Nephron (organoid): ENCODE measurements at regions not wholly inside any gene's neighbourhood (a gene's known extent, or its start where the extent isn't known, plus 50 kb on each side); places are given as distances from the start of the nearest gene placed in this dataset.
"Not testable (repeated sequence)": the region's sequence is repeated elsewhere in the genome, so short reads cannot be mapped to it uniquely, and the experiment has no call there.

ENCODE experiments used
- H3K27ac Mint-ChIP-seq, 3 experiments: 2 replicates each; pipeline ENCODE4 v1.8.0; 2020; ENCODE audit warnings: mixed read lengths in 3 of 3, mild to moderate bottlenecking in 2 of 3, moderate library complexity in 1 of 3
- H3K27me3 Mint-ChIP-seq: 2 replicates; pipeline ENCODE4 v1.8.0; 2021; ENCODE audit warnings: low read depth, mild to moderate bottlenecking, moderate library complexity, mixed read lengths
- H3K36me3 Mint-ChIP-seq: 2 replicates; pipeline ENCODE4 v1.8.0; 2020; ENCODE audit warnings: low read depth, mixed read lengths
- H3K4me1 Mint-ChIP-seq: 2 replicates; pipeline ENCODE4 v1.8.0; 2020; ENCODE audit warnings: mixed read lengths
- H3K4me3 Mint-ChIP-seq, 3 experiments: 2 replicates each; pipeline ENCODE4 v1.8.0; 2020; ENCODE audit warnings: mild to moderate bottlenecking in 3 of 3, mixed read lengths in 3 of 3, moderate library complexity in 2 of 3
- H3K9me3 Mint-ChIP-seq: 2 replicates; pipeline ENCODE4 v1.8.0; 2020; ENCODE audit warnings: mixed read lengths
- CTCF ChIP-seq, 3 experiments: fragments of 200-600 bp; sonication (generic); IDR thresholded peaks; one replicate each; pipeline ENCODE4 v1.5.0; 2021; ENCODE audit warnings: antibody characterized with exemption in 3 of 3; ENCODE audit not compliant: unreplicated experiment in 3 of 3

- H3K4me1 Mint-ChIP-seq, result no peaks in the 10 kb centered on the region
- peaks cover 60% of the 10 kb centered on the region for H3K9me3 Mint-ChIP-seq
- H3K27ac Mint-ChIP-seq, result no peak overlapping the region
- H3K27me3 Mint-ChIP-seq, result no peaks in the 10 kb centered on the region
- no peak overlapping the region for H3K4me3 Mint-ChIP-seq
- no peak for TF ChIP-seq CTCF (IDR thresholded peaks at IDR 0.05; ENCODE audit: unreplicated experiment in 3 of 3)
- H3K36me3 Mint-ChIP-seq, result peaks cover 3% of the 10 kb centered on the region
Measured at GRCh38 chr2:189982087-189982486, 80.4 kb downstream of the MSTN start.

- not testable (repeated sequence) for H3K4me1 Mint-ChIP-seq, H3K27me3 Mint-ChIP-seq, H3K36me3 Mint-ChIP-seq, H3K27ac Mint-ChIP-seq, H3K4me3 Mint-ChIP-seq
- H3K9me3 Mint-ChIP-seq, result peaks cover 44% of the 10 kb centered on the region
Measured at GRCh38 chr2:189976488-189976887, 86.0 kb downstream of the MSTN start.

- Mint-ChIP-seq H3K27ac (no peak overlapping the region), H3K4me1 (no peaks in the 10 kb centered on the region), H3K4me3 (no peak overlapping the region), H3K27me3 (no peaks in the 10 kb centered on the region), H3K36me3 (no peaks in the 10 kb centered on the region), H3K9me3 (peaks cover 7% of the 10 kb centered on the region)
- no peak for TF ChIP-seq CTCF (IDR thresholded peaks at IDR 0.05; ENCODE audit: unreplicated experiment in 3 of 3)
Measured at GRCh38 chr2:189960346-189960745, 102.2 kb downstream of the MSTN start.

- Mint-ChIP-seq H3K4me1 (no peaks in the 10 kb centered on the region), H3K27me3 (no peaks in the 10 kb centered on the region), H3K27ac (no peak overlapping the region), H3K9me3 (peaks cover 4% of the 10 kb centered on the region), H3K4me3 (no peak overlapping the region), H3K36me3 (no peaks in the 10 kb centered on the region)
- TF ChIP-seq CTCF (IDR thresholded peaks at IDR 0.05; ENCODE audit: unreplicated experiment in 3 of 3), result no peak
Measured at GRCh38 chr2:189959450-189959849, 103.1 kb downstream of the MSTN start.

GRCh38 chr2:189954989-189955388, 107.5 kb downstream of the MSTN start:
- no peak for TF ChIP-seq CTCF (IDR thresholded peaks at IDR 0.05; ENCODE audit: unreplicated experiment in 3 of 3)
- peaks cover 2% of the 10 kb centered on the region for H3K9me3 Mint-ChIP-seq
- no peak overlapping the region for H3K4me3 Mint-ChIP-seq
- H3K27me3 Mint-ChIP-seq, result no peaks in the 10 kb centered on the region
- H3K27ac Mint-ChIP-seq, result no peak overlapping the region
- no peaks in the 10 kb centered on the region for H3K36me3 Mint-ChIP-seq
- H3K4me1 Mint-ChIP-seq, result peaks cover 5% of the 10 kb centered on the region

GRCh38 chr2:189952536-189953109, 109.9 kb downstream of the MSTN start:
- Mint-ChIP-seq H3K27me3 (no peaks in the 10 kb centered on the region), H3K36me3 (no peaks in the 10 kb centered on the region), H3K27ac (no peak overlapping the region), H3K4me3 (no peak overlapping the region), H3K9me3 (peaks cover 2% of the 10 kb centered on the region), H3K4me1 (peaks cover 5% of the 10 kb centered on the region)
- TF ChIP-seq CTCF (IDR thresholded peaks at IDR 0.05; ENCODE audit: unreplicated experiment in 3 of 3), result no peak
